H9 (cell line): ENCODE measurements at regions not wholly inside any gene's neighbourhood (a gene's known extent, or its start where the extent isn't known, plus 50 kb on each side); places are given as distances from the start of the nearest gene placed in this dataset.

Source experiments
- DNase-seq: peaks from one replicate; pipeline ENCODE4 v3.0.0-alpha.2; 2017
- H2AFZ ChIP-seq: one replicate; pipeline ENCODE4 v1.6.1; 2013; ENCODE audit warnings: mild to moderate bottlenecking, low read length, control low read depth, moderate library complexity
- H2AK5ac ChIP-seq: 2 replicates; pipeline ENCODE4 v1.6.1; 2013; ENCODE audit warnings: low read length, control low read depth, mixed read lengths; ENCODE audit not compliant: insufficient read length
- H2BK120ac ChIP-seq: one replicate; pipeline ENCODE4 v1.6.1; 2013; ENCODE audit warnings: low read depth, mild to moderate bottlenecking, low read length, control low read depth, inconsistent platforms; ENCODE audit not compliant: poor library complexity, severe bottlenecking
- H2BK12ac ChIP-seq: 2 replicates; pipeline ENCODE4 v1.6.1; 2013; ENCODE audit warnings: low read length, control low read depth, mixed read lengths, low read depth; ENCODE audit not compliant: insufficient read length
- H2BK15ac ChIP-seq: 2 replicates; pipeline ENCODE4 v1.6.1; 2013; ENCODE audit warnings: low read depth, low read length, control low read depth
- H2BK20ac ChIP-seq: one replicate; pipeline ENCODE4 v1.6.1; 2013; ENCODE audit warnings: low read depth, mild to moderate bottlenecking, low read length, control low read depth, inconsistent platforms; ENCODE audit not compliant: poor library complexity, severe bottlenecking
- H2BK5ac ChIP-seq: 2 replicates; pipeline ENCODE4 v1.6.1; 2013; ENCODE audit warnings: low read length, control low read depth, mixed read lengths; ENCODE audit not compliant: insufficient read length
- H3K14ac ChIP-seq: 2 replicates; pipeline ENCODE4 v1.6.1; 2013; ENCODE audit warnings: low read length, control low read depth; ENCODE audit not compliant: insufficient read depth
- H3K18ac ChIP-seq: 2 replicates; pipeline ENCODE4 v1.6.1; 2013; ENCODE audit warnings: low read depth, mild to moderate bottlenecking, mixed read lengths, low read length, control low read depth; ENCODE audit not compliant: insufficient read length
- H3K23ac ChIP-seq: 2 replicates; pipeline ENCODE4 v1.6.1; 2013; ENCODE audit warnings: low read length, control low read depth, mixed read lengths, low read depth; ENCODE audit not compliant: insufficient read length
- H3K23me2 ChIP-seq: 2 replicates; pipeline ENCODE4 v1.6.1; 2013; ENCODE audit warnings: low read depth, mild to moderate bottlenecking, mixed read lengths, low read length, control low read depth; ENCODE audit not compliant: insufficient read length, poor library complexity, severe bottlenecking
- H3K27ac ChIP-seq: 2 replicates; pipeline ENCODE4 v1.5.1; 2013; ENCODE audit warnings: low read length, control low read depth, mixed read lengths, low read depth; ENCODE audit not compliant: insufficient read length
- H3K27me3 ChIP-seq: 2 replicates; pipeline ENCODE4 v1.6.1; 2013; ENCODE audit warnings: low read length, control low read depth, inconsistent platforms; ENCODE audit not compliant: insufficient read depth
- H3K4ac ChIP-seq: 2 replicates; pipeline ENCODE4 v1.6.1; 2013; ENCODE audit warnings: low read depth, mild to moderate bottlenecking, control low read depth, inconsistent platforms, low read length, moderate library complexity
- H3K4me1 ChIP-seq: 2 replicates; pipeline ENCODE4 v1.6.1; 2013; ENCODE audit warnings: low read length, control low read depth, inconsistent platforms; ENCODE audit not compliant: insufficient read depth
- H3K4me2 ChIP-seq: 2 replicates; pipeline ENCODE4 v1.6.1; 2013; ENCODE audit warnings: low read length, control low read depth, mixed read lengths; ENCODE audit not compliant: insufficient read length, insufficient read depth
- H3K56ac ChIP-seq: 2 replicates; pipeline ENCODE4 v1.6.1; 2013; ENCODE audit warnings: low read depth, mild to moderate bottlenecking, mixed read lengths, low read length, control low read depth; ENCODE audit not compliant: insufficient read length
- H3K79me1 ChIP-seq: 2 replicates; pipeline ENCODE4 v1.6.1; 2013; ENCODE audit warnings: low read depth, mild to moderate bottlenecking, moderate library complexity, low read length, control low read depth, inconsistent platforms; ENCODE audit not compliant: insufficient read depth, poor library complexity, severe bottlenecking
- H3K79me2 ChIP-seq: 2 replicates; pipeline ENCODE4 v1.6.1; 2013; ENCODE audit warnings: low read length, control low read depth, inconsistent platforms; ENCODE audit not compliant: insufficient read depth
- H3K9ac ChIP-seq: 2 replicates; pipeline ENCODE4 v1.6.1; 2013; ENCODE audit warnings: low read length, control low read depth, mixed read lengths; ENCODE audit not compliant: insufficient read length; ENCODE audit errors: extremely low read depth
- H3K9me3 ChIP-seq: one replicate; pipeline ENCODE4 v1.6.1; 2013; ENCODE audit warnings: low read depth, low read length, inconsistent platforms; ENCODE audit not compliant: control insufficient read depth
- H3T11ph ChIP-seq: one replicate; pipeline ENCODE4 v1.6.1; 2013; ENCODE audit warnings: mild to moderate bottlenecking, low read length, control low read depth, inconsistent platforms
- H4K20me1 ChIP-seq: one replicate; pipeline ENCODE4 v1.6.1; 2013; ENCODE audit not compliant: control insufficient read depth, insufficient read length, insufficient read depth
- H4K5ac ChIP-seq: 2 replicates; pipeline ENCODE4 v1.6.1; 2013; ENCODE audit warnings: low read depth, mild to moderate bottlenecking, mixed read lengths, low read length, control low read depth; ENCODE audit not compliant: insufficient read length
- H4K8ac ChIP-seq: replicated peaks from 2 replicates; pipeline ENCODE4 v1.6.1; 2013; ENCODE audit warnings: low read length, control low read depth, mixed read lengths, low read depth; ENCODE audit not compliant: insufficient read length
- H4K91ac ChIP-seq: 2 replicates; pipeline ENCODE4 v1.6.1; 2013; ENCODE audit warnings: low read depth, mild to moderate bottlenecking, moderate library complexity, mixed read lengths, low read length, control low read depth; ENCODE audit not compliant: insufficient read length
- H3K27ac Mint-ChIP-seq, 3 experiments: 2 replicates in 2 of 3; 3 replicates in 1 of 3; pipeline ENCODE4 v1.8.0; 2020 to 2021; ENCODE audit warnings: mixed read lengths in 3 of 3, mild to moderate bottlenecking in 1 of 3, moderate library complexity in 1 of 3
- H3K27me3 Mint-ChIP-seq: 2 replicates; pipeline ENCODE4 v1.8.0; 2021; ENCODE audit warnings: low read depth, mild to moderate bottlenecking, moderate library complexity, mixed read lengths
- H3K36me3 Mint-ChIP-seq, 3 experiments: 2 replicates in 2 of 3; 3 replicates in 1 of 3; pipeline ENCODE4 v1.8.0; 2020 to 2021; ENCODE audit warnings: low read depth in 3 of 3, mixed read lengths in 3 of 3; ENCODE audit not compliant: insufficient read depth in 1 of 3
- H3K4me1 Mint-ChIP-seq, 2 experiments: 2 replicates each; pipeline ENCODE4 v1.8.0; 2020; ENCODE audit warnings: mixed read lengths in 2 of 2
- H3K4me3 Mint-ChIP-seq, 2 experiments: 2 replicates in 1 of 2; 3 replicates in 1 of 2; pipeline ENCODE4 v1.8.0; 2020 to 2021; ENCODE audit warnings: mild to moderate bottlenecking in 2 of 2, mixed read lengths in 2 of 2, moderate library complexity in 1 of 2
- H3K9me3 Mint-ChIP-seq, 2 experiments: 2 replicates in 1 of 2; 3 replicates in 1 of 2; pipeline ENCODE4 v1.8.0; 2020; ENCODE audit warnings: mild to moderate bottlenecking in 2 of 2, mixed read lengths in 2 of 2, moderate library complexity in 1 of 2
- CTCF ChIP-seq: fragments of 200-600 bp; sonication (generic); conservative IDR thresholded peaks from 3 replicates; pipeline ENCODE4 v1.8.0; 2021; ENCODE audit warnings: antibody characterized with exemption, mild to moderate bottlenecking
- WGBS: extraction: QIAGEN DNeasy Blood & Tissue Kit; methylation state at CpG from one replicate; pipeline ENCODE4 v1.1.7; 2013; ENCODE audit warnings: missing lambda C conversion rate, low lambda C conversion rate, mixed read lengths; ENCODE audit not compliant: insufficient read length; ENCODE audit errors: extremely low coverage; 5-methylcytosine and 5-hydroxymethylcytosine counted together

- Mint-ChIP-seq H3K9me3 (peaks cover 0 to 4% of the 10 kb centered on the region in 2 experiments; a peak in 1 of 5 replicates), H3K27ac (no peak overlapping the region), H3K36me3 (peaks cover 0 to 5% (median 0%) of the 10 kb centered on the region in 3 experiments; a peak in 1 of 7 replicates), H3K4me3 (no peak overlapping the region), H3K4me1 (peaks cover 6 to 10% of the 10 kb centered on the region in 2 experiments), H3K27me3 (no peaks in the 10 kb centered on the region; the same call in 1 of the 2 replicates)
- Histone ChIP-seq H2BK12ac (no peak overlapping the region), H4K5ac (no peak overlapping the region), H3K27ac (no peak overlapping the region), H3K4me1 (no peaks in the 10 kb centered on the region; the same call in 1 of the 2 replicates), H3K9me3 (no peaks in the 10 kb centered on the region), H2BK5ac (no peak overlapping the region), H3K23me2 (no peaks in the 10 kb centered on the region), H3K4me2 (no peak overlapping the region), H2BK20ac (no peak overlapping the region), H2BK15ac (no peak overlapping the region), H4K8ac (peak overlapping the region; percentile 18), H3K79me2 (no peaks in the 10 kb centered on the region), H2AK5ac (no peak overlapping the region), H4K91ac (no peak overlapping the region), H3K56ac (no peak overlapping the region), H3K9ac (no peak overlapping the region), H3K14ac (0 out of 2 replicates have a peak overlapping the region, but pooled peaks have one; percentile 27), H3K27me3 (no peaks in the 10 kb centered on the region), H3K79me1 (no peaks in the 10 kb centered on the region), H3K4ac (no peak overlapping the region), H3K18ac (no peak overlapping the region), H4K20me1 (no peaks in the 10 kb centered on the region), H2BK120ac (no peak overlapping the region), H2AFZ (no peak overlapping the region), H3T11ph (no peak overlapping the region), H3K23ac (no peak overlapping the region)
- WGBS, result no CpG with 5 or more reads among the region's 6 CpGs
- no peak for DNase-seq
- TF ChIP-seq CTCF, result no peak
Measured at GRCh38 chr2:67646714-67647333, 249.7 kb downstream of the ETAA1 start.
